Panc1 (cell line): ENCODE measurements at regions not wholly inside any gene's neighbourhood (a gene's known extent, or its start where the extent isn't known, plus 50 kb on each side); places are given as distances from the start of the nearest gene placed in this dataset.
A peak's percentile ranks its signal among the peaks of the same experiment; 100 is the strongest.

Experiments
- ATAC-seq: fragments of 200-7000 bp; cut with Tn5 transposase; 2 replicates; pipeline ENCODE4 v1.9.1; 2020; ENCODE audit warnings: mild to moderate bottlenecking, moderate library complexity
- BruUV-seq: library from RNA; stranded (reverse); fragments of 400-500 nt; replicated peaks from 2 replicates; lab custom pipeline; 2021; lab: Mats Ljungman, UMichigan
- CTCF ChIA-PET: fragments of 300-600 bp; sonication (Branson Sonifier 250); formaldehyde crosslinking; loops from one replicate; lab custom pipeline; 2022; ENCODE audit warnings: antibody characterized with exemption; lab: Charles Lee
- POLR2A ChIA-PET: fragments of 300-600 bp; sonication (Branson Sonifier 250); formaldehyde crosslinking; loops from one replicate; lab custom pipeline; 2022; ENCODE audit warnings: antibody characterized with exemption; lab: Charles Lee
- DNase-seq: peaks from one replicate; pipeline ENCODE4 v3.0.0-alpha.2; 2010; ENCODE audit warnings: low read depth, low spot score
- H3K27ac ChIP-seq: 2 replicates; pipeline ENCODE4 v1.5.1; 2011; ENCODE audit warnings: mild to moderate bottlenecking, low read length, inconsistent platforms
- H3K27me3 ChIP-seq: fragments of 200-500 bp; sonication (Bioruptor generic); 2 replicates; pipeline ENCODE4 v1.6.0; 2014; ENCODE audit warnings: low read length, inconsistent platforms; ENCODE audit not compliant: control insufficient read depth, insufficient read depth
- H3K36me3 ChIP-seq: fragments of 200-500 bp; sonication (Bioruptor generic); 2 replicates; pipeline ENCODE4 v1.5.1; 2014; ENCODE audit warnings: inconsistent platforms, mild to moderate bottlenecking, low read length, moderate library complexity; ENCODE audit not compliant: control insufficient read depth, insufficient read depth
- H3K4me1 ChIP-seq: 2 replicates; pipeline ENCODE4 v1.5.1; 2011; ENCODE audit warnings: inconsistent platforms, mild to moderate bottlenecking, low read length, moderate library complexity; ENCODE audit not compliant: control insufficient read depth, insufficient read depth
- H3K4me3 ChIP-seq, 2 experiments: 2 replicates each; pipeline ENCODE4 v1.5.1; 2011 to 2012; ENCODE audit warnings: low read depth in 2 of 2, low read length in 2 of 2, mild to moderate bottlenecking in 2 of 2, inconsistent platforms in 1 of 2, moderate library complexity in 1 of 2
- H3K9me3 ChIP-seq: fragments of 200-500 bp; sonication (Bioruptor generic); 2 replicates; pipeline ENCODE4 v1.5.1; 2014; ENCODE audit warnings: low read depth, mild to moderate bottlenecking, inconsistent platforms, low read length, moderate library complexity; ENCODE audit not compliant: control insufficient read depth, insufficient read depth
- POLR2AphosphoS5 ChIP-seq: IDR thresholded peaks from 2 replicates; pipeline ENCODE4 v1.6.1; 2012; ENCODE audit warnings: mild to moderate bottlenecking, low read depth, low read length, moderate library complexity
- SIN3A ChIP-seq: IDR thresholded peaks from 2 replicates; pipeline ENCODE4 v1.6.1; 2012; ENCODE audit warnings: low read depth, mild to moderate bottlenecking, low read length, moderate library complexity, borderline replicate concordance; ENCODE audit not compliant: insufficient read depth
- TCF7L2 ChIP-seq: IDR thresholded peaks from 2 replicates; pipeline ENCODE4 v1.6.1; 2011; ENCODE audit warnings: mild to moderate bottlenecking, low read depth, low read length, inconsistent platforms
- in situ Hi-C: cut with HindIII; loops from 2 replicates; pipeline ENCODE4 v1.10.0; 2016; ENCODE audit warnings: low sequenced_read_pairs, low pct_unique_long_range_greater_than_20kb
- intact Hi-C: fragments of 100-400 bp; cut with micrococcal nuclease; formaldehyde crosslinking; loops from one replicate; pipeline ENCODE4 v1.10.0; 2022; ENCODE audit not compliant: unreplicated experiment
- TF ChIP-seq, protein P1 (sequence below): fragments of 450-650 bp; IDR thresholded peaks from 2 replicates; pipeline ENCODE4 v1.5.1; 2017; ENCODE audit warnings: mild to moderate bottlenecking
- TF ChIP-seq, protein P2 (sequence below), 2 experiments: IDR thresholded peaks; 2 replicates each; pipeline ENCODE4 v1.6.1; 2011 to 2012; ENCODE audit warnings: low read depth in 2 of 2, control low read depth in 1 of 2, low read length in 1 of 2, mild to moderate bottlenecking in 1 of 2, moderate library complexity in 1 of 2; ENCODE audit not compliant: insufficient read depth in 1 of 2

GRCh38 chr4:125518281-125518680, 203.5 kb downstream of the FAT4 start:
- H3K4me3 ChIP-seq, result no peak overlapping the region
- H3K9me3 ChIP-seq, result no peaks in the 10 kb centered on the region; the same call in 1 of the 2 replicates
- H3K27ac ChIP-seq, result no peak overlapping the region
- ATAC-seq (no peak), DNase-seq (no peak)
- in situ Hi-C loops, result no loop called here
- BruUV-seq, result no TSS peak
- intact Hi-C loops, result no loop called here
- CTCF ChIA-PET, result no interaction called here
- no peaks in the 10 kb centered on the region for H3K36me3 ChIP-seq
- no peaks in the 10 kb centered on the region for H3K27me3 ChIP-seq
- POLR2A ChIA-PET, result no interaction called here
- TF ChIP-seq TCF7L2, result no peak
- TF ChIP-seq, protein P1, sequence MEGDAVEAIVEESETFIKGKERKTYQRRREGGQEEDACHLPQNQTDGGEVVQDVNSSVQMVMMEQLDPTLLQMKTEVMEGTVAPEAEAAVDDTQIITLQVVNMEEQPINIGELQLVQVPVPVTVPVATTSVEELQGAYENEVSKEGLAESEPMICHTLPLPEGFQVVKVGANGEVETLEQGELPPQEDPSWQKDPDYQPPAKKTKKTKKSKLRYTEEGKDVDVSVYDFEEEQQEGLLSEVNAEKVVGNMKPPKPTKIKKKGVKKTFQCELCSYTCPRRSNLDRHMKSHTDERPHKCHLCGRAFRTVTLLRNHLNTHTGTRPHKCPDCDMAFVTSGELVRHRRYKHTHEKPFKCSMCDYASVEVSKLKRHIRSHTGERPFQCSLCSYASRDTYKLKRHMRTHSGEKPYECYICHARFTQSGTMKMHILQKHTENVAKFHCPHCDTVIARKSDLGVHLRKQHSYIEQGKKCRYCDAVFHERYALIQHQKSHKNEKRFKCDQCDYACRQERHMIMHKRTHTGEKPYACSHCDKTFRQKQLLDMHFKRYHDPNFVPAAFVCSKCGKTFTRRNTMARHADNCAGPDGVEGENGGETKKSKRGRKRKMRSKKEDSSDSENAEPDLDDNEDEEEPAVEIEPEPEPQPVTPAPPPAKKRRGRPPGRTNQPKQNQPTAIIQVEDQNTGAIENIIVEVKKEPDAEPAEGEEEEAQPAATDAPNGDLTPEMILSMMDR, result no peak
- H3K4me1 ChIP-seq, result peaks cover 6% of the 10 kb centered on the region

DNA sequence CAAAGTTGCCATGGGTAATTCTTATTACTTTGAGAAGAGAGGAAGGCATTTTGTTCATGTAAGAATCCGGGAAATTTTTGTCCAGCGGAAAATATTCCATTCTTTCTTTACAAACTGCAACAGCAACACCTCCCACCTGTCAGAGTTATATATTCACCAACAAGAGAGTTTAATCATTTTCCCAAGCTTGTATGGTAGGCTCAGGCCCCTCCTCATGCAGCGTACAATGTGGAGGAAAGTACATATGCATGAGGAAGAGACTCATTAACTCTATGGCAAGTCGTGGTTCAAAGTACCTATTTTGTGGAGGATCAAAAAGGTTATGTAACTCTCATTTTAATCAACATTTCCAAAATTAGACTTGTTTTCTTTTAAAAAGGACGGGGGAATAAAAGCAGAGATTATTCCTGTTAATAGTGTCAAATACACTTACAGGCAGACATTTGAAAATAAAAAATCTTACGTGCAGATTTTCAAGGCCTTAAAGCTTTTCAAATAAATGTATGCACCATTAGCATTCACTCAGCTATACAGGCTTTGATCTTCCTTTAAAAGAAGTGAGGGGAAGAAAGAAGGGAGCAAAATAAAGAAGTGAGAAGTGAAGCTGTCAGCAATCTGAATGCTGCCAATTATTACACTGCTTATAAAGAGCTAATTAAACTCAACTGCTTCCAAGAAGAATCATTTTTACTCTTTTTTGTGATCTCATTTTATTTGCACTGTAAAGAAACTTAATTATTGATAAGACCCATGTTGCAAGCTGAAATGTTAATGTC, 204.8 kb downstream of the FAT4 start:
- CTCF ChIA-PET, result no interaction called here
- no peaks in the 10 kb centered on the region for H3K9me3 ChIP-seq
- no peak overlapping the region for H3K4me3 ChIP-seq
- ATAC-seq (no peak), DNase-seq (no peak)
- POLR2A ChIA-PET, result no interaction called here
- peak overlapping the region; percentile 60 for H3K27ac ChIP-seq
- no peaks in the 10 kb centered on the region for H3K27me3 ChIP-seq
- in situ Hi-C loops, result no loop called here
- BruUV-seq, result no TSS peak
- no peaks in the 10 kb centered on the region for H3K36me3 ChIP-seq
- peaks cover 8% of the 10 kb centered on the region for H3K4me1 ChIP-seq
- intact Hi-C loops, result loop anchor here (5.0 to 10.0 kb wide), 2 partner anchors 202 to 205 kb away; no protein-coding TSS in a partner anchor
- no peak for TF ChIP-seq SIN3A
- peak; percentile 60 for TF ChIP-seq TCF7L2
- no peak for TF ChIP-seq POLR2AphosphoS5

GRCh38 chr4:125520258-125520990, 205.7 kb downstream of the FAT4 start:
- in situ Hi-C loops (no loop called here), intact Hi-C loops (loop anchor here (5.0 to 10.0 kb wide), 2 partner anchors 203 to 204 kb away; no protein-coding TSS in a partner anchor)
- no peaks in the 10 kb centered on the region for H3K27me3 ChIP-seq
- CTCF ChIA-PET, result no interaction called here
- DNase-seq (no peak), ATAC-seq (peak; percentile 75)
- H3K4me1 ChIP-seq, result peaks cover 8% of the 10 kb centered on the region
- H3K27ac ChIP-seq, result peak overlapping the region; percentile 63
- no peaks in the 10 kb centered on the region for H3K36me3 ChIP-seq
- no peaks in the 10 kb centered on the region for H3K9me3 ChIP-seq
- TF ChIP-seq POLR2AphosphoS5 (no peak), TCF7L2 (no peak; the same call in 1 of the 2 replicates), SIN3A (no peak)
- TF ChIP-seq, protein P1, result no peak
- TF ChIP-seq, protein P2, sequence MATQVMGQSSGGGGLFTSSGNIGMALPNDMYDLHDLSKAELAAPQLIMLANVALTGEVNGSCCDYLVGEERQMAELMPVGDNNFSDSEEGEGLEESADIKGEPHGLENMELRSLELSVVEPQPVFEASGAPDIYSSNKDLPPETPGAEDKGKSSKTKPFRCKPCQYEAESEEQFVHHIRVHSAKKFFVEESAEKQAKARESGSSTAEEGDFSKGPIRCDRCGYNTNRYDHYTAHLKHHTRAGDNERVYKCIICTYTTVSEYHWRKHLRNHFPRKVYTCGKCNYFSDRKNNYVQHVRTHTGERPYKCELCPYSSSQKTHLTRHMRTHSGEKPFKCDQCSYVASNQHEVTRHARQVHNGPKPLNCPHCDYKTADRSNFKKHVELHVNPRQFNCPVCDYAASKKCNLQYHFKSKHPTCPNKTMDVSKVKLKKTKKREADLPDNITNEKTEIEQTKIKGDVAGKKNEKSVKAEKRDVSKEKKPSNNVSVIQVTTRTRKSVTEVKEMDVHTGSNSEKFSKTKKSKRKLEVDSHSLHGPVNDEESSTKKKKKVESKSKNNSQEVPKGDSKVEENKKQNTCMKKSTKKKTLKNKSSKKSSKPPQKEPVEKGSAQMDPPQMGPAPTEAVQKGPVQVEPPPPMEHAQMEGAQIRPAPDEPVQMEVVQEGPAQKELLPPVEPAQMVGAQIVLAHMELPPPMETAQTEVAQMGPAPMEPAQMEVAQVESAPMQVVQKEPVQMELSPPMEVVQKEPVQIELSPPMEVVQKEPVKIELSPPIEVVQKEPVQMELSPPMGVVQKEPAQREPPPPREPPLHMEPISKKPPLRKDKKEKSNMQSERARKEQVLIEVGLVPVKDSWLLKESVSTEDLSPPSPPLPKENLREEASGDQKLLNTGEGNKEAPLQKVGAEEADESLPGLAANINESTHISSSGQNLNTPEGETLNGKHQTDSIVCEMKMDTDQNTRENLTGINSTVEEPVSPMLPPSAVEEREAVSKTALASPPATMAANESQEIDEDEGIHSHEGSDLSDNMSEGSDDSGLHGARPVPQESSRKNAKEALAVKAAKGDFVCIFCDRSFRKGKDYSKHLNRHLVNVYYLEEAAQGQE (IDR thresholded peaks at IDR 0.05; ENCODE audit: insufficient read depth in 1 of 2, low read depth in 2 of 2, low read length in 1 of 2), result no peak
- H3K4me3 ChIP-seq, result no peak overlapping the region
- POLR2A ChIA-PET, result no interaction called here
- no TSS peak for BruUV-seq
